Endodermal cell (in vitro differentiated cells): ENCODE measurements at regions not wholly inside any gene's neighbourhood (a gene's known extent, or its start where the extent isn't known, plus 50 kb on each side); places are given as distances from the start of the nearest gene placed in this dataset.
A peak's percentile ranks its signal among the peaks of the same experiment; 100 is the strongest.

Experiments
- DNase-seq: peaks from one replicate; pipeline ENCODE4 v3.0.0-alpha.2; 2017
- H3K27ac ChIP-seq: 2 replicates; pipeline ENCODE4 v1.5.1; 2013; ENCODE audit warnings: mild to moderate bottlenecking, low read depth, low read length, moderate library complexity
- H3K27me3 ChIP-seq: 2 replicates; pipeline ENCODE4 v1.6.1; 2013; ENCODE audit warnings: mild to moderate bottlenecking, low read length, moderate library complexity; ENCODE audit not compliant: insufficient read depth, control insufficient read depth, poor library complexity, severe bottlenecking
- H3K36me3 ChIP-seq: 2 replicates; pipeline ENCODE4 v1.7.0; 2013; ENCODE audit warnings: mild to moderate bottlenecking, low read length, moderate library complexity; ENCODE audit not compliant: control insufficient read depth, insufficient read depth
- H3K4me1 ChIP-seq: one replicate; pipeline ENCODE4 v1.7.0; 2013; ENCODE audit warnings: low read length; ENCODE audit not compliant: control insufficient read depth, insufficient read depth
- H3K4me3 ChIP-seq: 2 replicates; pipeline ENCODE4 v1.5.1; 2013; ENCODE audit warnings: mild to moderate bottlenecking, low read length, moderate library complexity
- H3K9ac ChIP-seq: 2 replicates; pipeline ENCODE4 v1.6.1; 2013; ENCODE audit warnings: mild to moderate bottlenecking, low read length, moderate library complexity; ENCODE audit not compliant: poor library complexity, severe bottlenecking; ENCODE audit errors: extremely low read depth
- H3K9me3 ChIP-seq: 2 replicates; pipeline ENCODE4 v1.6.1; 2013; ENCODE audit warnings: mild to moderate bottlenecking, low read length, moderate library complexity; ENCODE audit not compliant: control insufficient read depth
- H3K27ac Mint-ChIP-seq: 2 replicates; pipeline ENCODE4 v1.8.0; 2020; ENCODE audit warnings: mixed read lengths
- H3K27me3 Mint-ChIP-seq: 2 replicates; pipeline ENCODE4 v1.8.0; 2021; ENCODE audit warnings: mild to moderate bottlenecking, mixed read lengths; ENCODE audit not compliant: insufficient read depth
- H3K36me3 Mint-ChIP-seq: 2 replicates; pipeline ENCODE4 v1.8.0; 2020; ENCODE audit warnings: low read depth, mixed read lengths
- H3K4me1 Mint-ChIP-seq: 2 replicates; pipeline ENCODE4 v1.8.0; 2020; ENCODE audit warnings: mixed read lengths
- H3K4me3 Mint-ChIP-seq: 2 replicates; pipeline ENCODE4 v1.8.0; 2020; ENCODE audit warnings: mild to moderate bottlenecking, moderate library complexity, mixed read lengths
- H3K9me3 Mint-ChIP-seq: 2 replicates; pipeline ENCODE4 v1.8.0; 2020; ENCODE audit warnings: mild to moderate bottlenecking, mixed read lengths
- CTCF ChIP-seq: fragments of 200-600 bp; sonication (generic); conservative IDR thresholded peaks from 2 replicates; pipeline ENCODE4 v1.5.0; 2021; ENCODE audit warnings: antibody characterized with exemption, mild to moderate bottlenecking
- WGBS, 2 experiments: methylation state at CpG; one replicate each; pipeline versions ENCODE4 v1.1.5 to v1.1.7; 2013; ENCODE audit warnings: missing lambda C conversion rate in 2 of 2, mixed read lengths in 1 of 2; ENCODE audit not compliant: insufficient coverage in 1 of 2, insufficient read length in 1 of 2; 5-methylcytosine and 5-hydroxymethylcytosine counted together

DNA sequence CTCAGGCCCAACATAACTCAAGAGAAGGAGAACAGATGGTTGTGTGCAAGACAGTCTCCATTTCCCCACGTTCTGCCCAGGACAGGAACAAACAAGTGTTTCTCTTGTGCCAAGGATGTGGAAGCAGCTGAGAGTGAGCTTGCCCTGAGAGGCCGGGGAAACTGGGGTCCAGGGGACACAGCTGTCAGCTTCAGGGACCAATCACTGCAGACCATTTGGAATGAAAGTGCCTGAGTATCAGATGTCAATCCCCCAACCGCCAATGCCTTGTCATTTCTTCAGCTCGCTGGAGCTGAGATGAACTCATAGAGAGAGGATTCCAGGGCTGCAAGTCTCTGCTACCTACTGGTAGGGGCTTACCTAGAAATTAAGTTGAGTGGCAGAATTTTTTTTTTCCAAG is 71.9 kb upstream of the METAP2 start:
- H3K27ac ChIP-seq = no peak overlapping the region
- no peaks in the 10 kb centered on the region for H3K27me3 ChIP-seq
- Mint-ChIP-seq H3K36me3 (no peaks in the 10 kb centered on the region), H3K27ac (no peak overlapping the region), H3K9me3 (peaks cover 2% of the 10 kb centered on the region), H3K27me3 (peaks cover 5% of the 10 kb centered on the region), H3K4me1 (no peaks in the 10 kb centered on the region), H3K4me3 (no peak overlapping the region)
- H3K4me3 ChIP-seq = no peak overlapping the region
- H3K9ac ChIP-seq = no peak overlapping the region
- H3K36me3 ChIP-seq = no peaks in the 10 kb centered on the region
- peak; percentile 66 for DNase-seq
- TF ChIP-seq CTCF = no peak
- 55 to 72% methylated on average over 4 of the region's 4 CpGs for WGBS, 2 experiments
- H3K9me3 ChIP-seq = no peaks in the 10 kb centered on the region
- H3K4me1 ChIP-seq = no peaks in the 10 kb centered on the region

GRCh38 chr12:95408201-95408600 is 65.8 kb upstream of the METAP2 start:
- no peak for TF ChIP-seq CTCF
- Mint-ChIP-seq H3K4me3 (no peak overlapping the region), H3K27me3 (peaks cover 2% of the 10 kb centered on the region), H3K9me3 (no peaks in the 10 kb centered on the region), H3K4me1 (peaks cover 8% of the 10 kb centered on the region), H3K27ac (no peak overlapping the region), H3K36me3 (no peaks in the 10 kb centered on the region)
- Histone ChIP-seq H3K27me3 (no peaks in the 10 kb centered on the region), H3K4me3 (no peak overlapping the region), H3K36me3 (no peaks in the 10 kb centered on the region), H3K9ac (no peak overlapping the region), H3K9me3 (no peaks in the 10 kb centered on the region), H3K4me1 (no peaks in the 10 kb centered on the region), H3K27ac (no peak overlapping the region)
- 89 to 95% methylated on average over 8 of the region's 8 CpGs for WGBS, 2 experiments
- DNase-seq = peak; percentile 38

DNA sequence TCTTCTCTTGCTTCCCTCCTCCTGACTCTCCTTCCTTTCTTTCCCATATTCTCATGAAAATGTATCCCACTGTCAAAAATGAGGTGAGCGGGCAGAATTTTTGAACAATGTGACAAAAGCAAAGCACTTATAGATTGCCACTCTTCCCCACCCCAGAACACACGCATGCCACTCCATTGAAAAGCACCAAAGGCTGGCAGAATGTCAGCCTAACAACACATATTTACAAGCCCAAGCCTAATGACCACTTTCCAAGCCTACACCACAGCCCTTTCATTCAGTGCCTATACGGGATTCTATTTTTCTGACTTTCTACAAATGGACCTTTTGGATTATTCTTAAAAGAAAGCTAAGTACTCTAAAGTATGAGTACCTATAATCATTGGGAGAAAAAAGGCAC is 62.9 kb upstream of the METAP2 start:
- DNase-seq = peak; percentile 21
- TF ChIP-seq CTCF = no peak
- Histone ChIP-seq H3K4me1 (no peaks in the 10 kb centered on the region), H3K27me3 (no peaks in the 10 kb centered on the region), H3K36me3 (no peaks in the 10 kb centered on the region), H3K9ac (no peak overlapping the region), H3K4me3 (no peak overlapping the region), H3K9me3 (no peaks in the 10 kb centered on the region), H3K27ac (no peak overlapping the region)
- Mint-ChIP-seq H3K9me3 (no peaks in the 10 kb centered on the region), H3K36me3 (no peaks in the 10 kb centered on the region), H3K27ac (no peak overlapping the region), H3K4me1 (peaks cover 10% of the 10 kb centered on the region), H3K27me3 (peaks cover 2% of the 10 kb centered on the region), H3K4me3 (no peak overlapping the region)
- 96 to 100% methylated on average over 1 to 3 of the region's 3 CpGs for WGBS, 2 experiments
